PFSK-1 (cell line): ENCODE measurements at regions not wholly inside any gene's neighbourhood (a gene's known extent, or its start where the extent isn't known, plus 50 kb on each side); places are given as distances from the start of the nearest gene placed in this dataset.

ENCODE experiments used
- FOXP2 ChIP-seq: optimal IDR thresholded peaks from 2 replicates; pipeline ENCODE3; 2011; ENCODE audit warnings: borderline replicate concordance, control low read depth, inconsistent platforms; ENCODE audit not compliant: insufficient read depth; ENCODE audit errors: extremely low read length, extremely low read depth
- POLR2AphosphoS5 ChIP-seq: IDR thresholded peaks from 2 replicates; pipeline ENCODE4 v1.6.1; 2012; ENCODE audit warnings: low read depth, mild to moderate bottlenecking, control low read depth, low read length, moderate library complexity
- REST ChIP-seq, 2 experiments: IDR thresholded peaks; 2 replicates each; pipeline versions ENCODE4 v1.6.1 to v1.8.0; 2011 to 2012; ENCODE audit warnings: low read depth in 2 of 2, low read length in 2 of 2, control low read depth in 1 of 2, inconsistent platforms in 1 of 2, mild to moderate bottlenecking in 1 of 2, moderate library complexity in 1 of 2; ENCODE audit not compliant: insufficient read depth in 1 of 2
- SIN3A ChIP-seq: IDR thresholded peaks from 2 replicates; pipeline ENCODE4 v1.6.1; 2012; ENCODE audit warnings: mild to moderate bottlenecking, low read length, moderate library complexity, borderline replicate concordance; ENCODE audit not compliant: insufficient read depth
- TAF1 ChIP-seq: IDR thresholded peaks from 2 replicates; pipeline ENCODE4 v1.6.1; 2012; ENCODE audit warnings: low read length, control low read depth, borderline replicate concordance; ENCODE audit not compliant: insufficient read depth

GRCh38 chr10:108957681-108958080 is 965.6 kb downstream of the XPNPEP1 start:
- TF ChIP-seq REST (IDR thresholded peaks at IDR 0.05; ENCODE audit: insufficient read depth in 1 of 2, low read depth in 2 of 2, low read length in 2 of 2) (no peak), TAF1 (no peak), POLR2AphosphoS5 (no peak), SIN3A (no peak), FOXP2 (no peak)

- TF ChIP-seq TAF1 (no peak), SIN3A (no peak)
Measured at GRCh38 chr10:108956149-108956548, 967.2 kb downstream of the XPNPEP1 start.

DNA sequence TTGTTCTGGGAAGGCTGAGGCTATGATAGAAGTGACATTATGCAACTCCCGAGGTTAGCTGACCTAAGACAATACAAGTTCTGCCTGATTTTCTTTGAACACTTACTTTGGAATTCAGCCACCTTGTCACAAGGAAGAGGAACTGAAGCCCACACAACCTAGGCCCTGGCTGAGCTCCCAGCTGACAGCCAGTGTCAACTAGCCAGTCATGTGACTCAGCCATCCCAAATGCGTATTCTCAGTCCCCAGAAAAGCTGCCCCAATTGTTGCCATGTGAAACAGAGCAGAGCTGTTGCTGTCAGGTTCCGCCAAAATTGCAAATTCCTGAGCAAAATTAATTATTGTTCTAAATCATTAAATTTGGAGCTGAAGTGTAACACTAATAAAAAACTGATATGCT is 1010.0 kb downstream of the XPNPEP1 start:
- TF ChIP-seq TAF1 (no peak), FOXP2 (no peak), REST (IDR thresholded peaks at IDR 0.05; ENCODE audit: insufficient read depth in 1 of 2, low read depth in 2 of 2, low read length in 2 of 2) (no peak), POLR2AphosphoS5 (no peak), SIN3A (no peak)

GRCh38 chr10:108911814-108912541 is 1011.3 kb downstream of the XPNPEP1 start:
- TF ChIP-seq SIN3A = no peak
- TF ChIP-seq TAF1 = no peak
- TF ChIP-seq FOXP2 = no peak
- TF ChIP-seq REST (IDR thresholded peaks at IDR 0.05; ENCODE audit: insufficient read depth in 1 of 2, low read depth in 2 of 2, low read length in 2 of 2) = no peak
- TF ChIP-seq POLR2AphosphoS5 = no peak

GRCh38 chr10:108908096-108908495 is 1015.2 kb downstream of the XPNPEP1 start:
- TF ChIP-seq SIN3A = no peak
- no peak for TF ChIP-seq REST (IDR thresholded peaks at IDR 0.05; ENCODE audit: insufficient read depth in 1 of 2, low read depth in 2 of 2, low read length in 2 of 2)
- TF ChIP-seq POLR2AphosphoS5 = no peak
- TF ChIP-seq TAF1 = no peak
- no peak for TF ChIP-seq FOXP2
